NT2/D1 (cell line): ENCODE measurements at regions not wholly inside any gene's neighbourhood (a gene's known extent, or its start where the extent isn't known, plus 50 kb on each side); places are given as distances from the start of the nearest gene placed in this dataset.

Source experiments
- YY1 ChIP-seq: IDR thresholded peaks from 2 replicates; pipeline ENCODE4 v1.6.1; 2011; ENCODE audit not compliant: insufficient read length, insufficient read depth
- ZNF274 ChIP-seq: IDR thresholded peaks from 2 replicates; pipeline ENCODE4 v1.6.1; 2011; ENCODE audit warnings: mild to moderate bottlenecking, low read depth, low read length

GRCh38 chr7:68623030-68623429 lies 975.2 kb upstream of the AUTS2 start:
- TF ChIP-seq YY1 (no peak), ZNF274 (no peak)
